IPS-20b (cell line): ENCODE measurements at regions not wholly inside any gene's neighbourhood (a gene's known extent, or its start where the extent isn't known, plus 50 kb on each side); places are given as distances from the start of the nearest gene placed in this dataset.
"Not testable (repeated sequence)": the region's sequence is repeated elsewhere in the genome, so short reads cannot be mapped to it uniquely, and the experiment has no call there.

Source experiments
- H3K27ac ChIP-seq: one replicate; pipeline ENCODE4 v1.5.1; 2013; ENCODE audit warnings: low read length
- H3K27me3 ChIP-seq: 2 replicates; pipeline ENCODE4 v1.6.1; 2013; ENCODE audit warnings: mild to moderate bottlenecking, low read length, inconsistent platforms; ENCODE audit not compliant: insufficient read depth
- H3K36me3 ChIP-seq: 2 replicates; pipeline ENCODE4 v1.6.1; 2013; ENCODE audit warnings: low read depth, mild to moderate bottlenecking, inconsistent platforms, low read length, moderate library complexity; ENCODE audit not compliant: insufficient read depth
- H3K4me1 ChIP-seq: 2 replicates; pipeline ENCODE4 v1.6.1; 2013; ENCODE audit warnings: mild to moderate bottlenecking, control low read depth, inconsistent platforms, low read length, moderate library complexity; ENCODE audit not compliant: insufficient read depth
- H3K4me3 ChIP-seq: 2 replicates; pipeline ENCODE4 v1.5.1; 2013; ENCODE audit warnings: mild to moderate bottlenecking, low read length, inconsistent platforms
- H3K9ac ChIP-seq: 2 replicates; pipeline ENCODE4 v1.6.1; 2013; ENCODE audit warnings: low read depth, mild to moderate bottlenecking, inconsistent platforms, low read length, moderate library complexity
- H3K9me3 ChIP-seq: 2 replicates; pipeline ENCODE4 v1.6.1; 2013; ENCODE audit warnings: mild to moderate bottlenecking, low read depth, low read length, inconsistent platforms; ENCODE audit not compliant: insufficient read depth

- Histone ChIP-seq H3K27ac (no peak overlapping the region), H3K9ac (no peak overlapping the region), H3K36me3 (no peaks in the 10 kb centered on the region), H3K27me3 (no peaks in the 10 kb centered on the region), H3K4me1 (no peaks in the 10 kb centered on the region; the same call in 1 of the 2 replicates), H3K4me3 (no peak overlapping the region), H3K9me3 (no peaks in the 10 kb centered on the region)
Observed at GRCh38 chr5:99617335-99617734, 688.5 kb upstream of the CHD1 start.

GRCh38 chr5:99614888-99615287, 686.1 kb upstream of the CHD1 start:
- Histone ChIP-seq H3K9me3 (no peaks in the 10 kb centered on the region), H3K36me3 (no peaks in the 10 kb centered on the region), H3K27me3 (no peaks in the 10 kb centered on the region)

GRCh38 chr5:99607124-99607523, 678.3 kb upstream of the CHD1 start:
- no peak overlapping the region for H3K4me3 ChIP-seq
- H3K9me3 ChIP-seq: no peaks in the 10 kb centered on the region
- no peaks in the 10 kb centered on the region for H3K27me3 ChIP-seq
- no peak overlapping the region for H3K27ac ChIP-seq
- H3K36me3 ChIP-seq: no peaks in the 10 kb centered on the region
- H3K9ac ChIP-seq: no peak overlapping the region
- H3K4me1 ChIP-seq: no peaks in the 10 kb centered on the region; the same call in 1 of the 2 replicates

More at GRCh38 chr5:99614888-99615287, 686.1 kb upstream of the CHD1 start:
- Histone ChIP-seq H3K4me1 (no peaks in the 10 kb centered on the region; the same call in 1 of the 2 replicates), H3K9ac (no peak overlapping the region), H3K27ac (no peak overlapping the region), H3K4me3 (no peak overlapping the region)

GRCh38 chr5:99605904-99606303, 677.1 kb upstream of the CHD1 start:
- Histone ChIP-seq H3K4me1 (no peaks in the 10 kb centered on the region), H3K9me3 (no peaks in the 10 kb centered on the region), H3K36me3 (no peaks in the 10 kb centered on the region), H3K27ac (no peak overlapping the region), H3K9ac (no peak overlapping the region), H3K4me3 (no peak overlapping the region), H3K27me3 (no peaks in the 10 kb centered on the region)

- Histone ChIP-seq H3K36me3 (no peaks in the 10 kb centered on the region), H3K9me3 (no peaks in the 10 kb centered on the region), H3K4me1 (no peaks in the 10 kb centered on the region), H3K4me3 (no peak overlapping the region), H3K27ac (no peak overlapping the region), H3K27me3 (no peaks in the 10 kb centered on the region), H3K9ac (no peak overlapping the region)
Observed at GRCh38 chr5:99600952-99601351, 672.1 kb upstream of the CHD1 start.

GRCh38 chr5:99590806-99591205, 662.0 kb upstream of the CHD1 start:
- Histone ChIP-seq H3K4me3 (no peak overlapping the region), H3K27ac (no peak overlapping the region), H3K9me3 (no peaks in the 10 kb centered on the region), H3K4me1 (peaks cover 3% of the 10 kb centered on the region; the same call in 1 of the 2 replicates), H3K27me3 (no peaks in the 10 kb centered on the region), H3K36me3 (no peaks in the 10 kb centered on the region), H3K9ac (no peak overlapping the region)

GRCh38 chr5:99589424-99589823, 660.6 kb upstream of the CHD1 start:
- Histone ChIP-seq H3K9me3 (no peaks in the 10 kb centered on the region), H3K27ac (no peak overlapping the region)

GRCh38 chr5:99587983-99588382, 659.2 kb upstream of the CHD1 start:
- peaks cover 3% of the 10 kb centered on the region; the same call in 1 of the 2 replicates for H3K4me1 ChIP-seq
- no peaks in the 10 kb centered on the region for H3K27me3 ChIP-seq
- no peak overlapping the region for H3K27ac ChIP-seq
- H3K9ac ChIP-seq: no peak overlapping the region
- no peak overlapping the region for H3K4me3 ChIP-seq
- H3K9me3 ChIP-seq: no peaks in the 10 kb centered on the region
- no peaks in the 10 kb centered on the region for H3K36me3 ChIP-seq

More at GRCh38 chr5:99589424-99589823, 660.6 kb upstream of the CHD1 start:
- H3K4me1 ChIP-seq: peaks cover 3% of the 10 kb centered on the region; the same call in 1 of the 2 replicates
- H3K9ac ChIP-seq: no peak overlapping the region
- H3K4me3 ChIP-seq: no peak overlapping the region
- no peaks in the 10 kb centered on the region for H3K27me3 ChIP-seq
- no peaks in the 10 kb centered on the region for H3K36me3 ChIP-seq

- Histone ChIP-seq H3K9ac (no peak overlapping the region), H3K27ac (no peak overlapping the region), H3K9me3 (no peaks in the 10 kb centered on the region), H3K4me1 (peaks cover 3% of the 10 kb centered on the region; the same call in 1 of the 2 replicates), H3K27me3 (no peaks in the 10 kb centered on the region), H3K4me3 (no peak overlapping the region), H3K36me3 (no peaks in the 10 kb centered on the region)
Observed at GRCh38 chr5:99586878-99587277, 658.1 kb upstream of the CHD1 start.

GRCh38 chr5:99581204-99581603, 652.4 kb upstream of the CHD1 start:
- not testable (repeated sequence) for H3K27ac ChIP-seq, H3K27me3 ChIP-seq, H3K4me1 ChIP-seq, H3K9me3 ChIP-seq, H3K36me3 ChIP-seq, H3K9ac ChIP-seq, H3K4me3 ChIP-seq

GRCh38 chr5:99562937-99563627, 634.3 kb upstream of the CHD1 start:
- not testable (repeated sequence) for H3K27me3 ChIP-seq, H3K36me3 ChIP-seq, H3K4me3 ChIP-seq, H3K27ac ChIP-seq, H3K4me1 ChIP-seq, H3K9ac ChIP-seq, H3K9me3 ChIP-seq

- Histone ChIP-seq H3K27ac (no peak overlapping the region), H3K9ac (no peak overlapping the region), H3K9me3 (no peaks in the 10 kb centered on the region), H3K4me1 (peaks cover 3% of the 10 kb centered on the region), H3K4me3 (no peak overlapping the region), H3K27me3 (no peaks in the 10 kb centered on the region), H3K36me3 (no peaks in the 10 kb centered on the region)
Observed at GRCh38 chr5:99553211-99553810, 624.5 kb upstream of the CHD1 start.
